ENCODE measurements at regions not wholly inside any gene's neighbourhood (a gene's known extent, or its start where the extent isn't known, plus 50 kb on each side); places are given as distances from the start of the nearest gene placed in this dataset.

- no peak for TF ChIP-seq ZBTB33 (IDR thresholded peaks at IDR 0.05; ENCODE audit: extremely low read depth, insufficient replicate concordance, low read length)
- no peak for TF ChIP-seq EZH2 (IDR thresholded peaks at IDR 0.05)
- TF ChIP-seq ATF3 (IDR thresholded peaks at IDR 0.05): no peak
- TF ChIP-seq ZFX (IDR thresholded peaks at IDR 0.05): no peak
These were observed 109.6 kb downstream of the TMEM130 start (continued) for GRCh38 chr7:98760201-98760651.

GRCh38 chr7:98761225-98761624 is 108.6 kb downstream of the TMEM130 start:
- no peaks in the 10 kb centered on the region for H3K27me3 ChIP-seq (ENCODE audit: insufficient read depth, low read length)
- RAD21 ChIA-PET (ENCODE audit: low non-redundant PET in 1 of 2, low total read pairs in 2 of 2, uncharacterized antibody in 2 of 2, unreplicated experiment in 2 of 2): no interaction called here
- CTCF ChIA-PET: interaction anchor here (2.0 kb wide), 1 partner anchor 16 kb away, joined by 9 read pairs; no protein-coding TSS in a partner anchor
- DNase-seq (ENCODE audit: low read depth, low spot score): no peak
- no peak overlapping the region for H3K27ac ChIP-seq (ENCODE audit: low read depth, low read length)
- no peaks in the 10 kb centered on the region for H3K9me2 ChIP-seq (ENCODE audit: insufficient read depth)
- TF ChIP-seq SP1 (IDR thresholded peaks at IDR 0.05; ENCODE audit: low read depth): no peak
- TF ChIP-seq POLR2AphosphoS5 (IDR thresholded peaks at IDR 0.05; ENCODE audit: low read depth, low read length): no peak
- TF ChIP-seq CEBPB (IDR thresholded peaks at IDR 0.05; ENCODE audit: low read depth): no peak
- TF ChIP-seq FOSL1 (IDR thresholded peaks at IDR 0.05; ENCODE audit: low read depth): no peak
- no peak for TF ChIP-seq POLR2A (IDR thresholded peaks at IDR 0.05; ENCODE audit: borderline replicate concordance, extremely low read depth, insufficient read depth, insufficient read length)
- TF ChIP-seq SRF (IDR thresholded peaks at IDR 0.05; ENCODE audit: low read depth): no peak
- TF ChIP-seq CTCF (IDR thresholded peaks at IDR 0.05 in 2 of 3, conservative IDR thresholded peaks at IDR 0.05 in 1 of 3; ENCODE audit: borderline replicate concordance in 1 of 3, insufficient read depth in 1 of 3, low read depth in 2 of 3, low read length in 2 of 3): no peak
- TF ChIP-seq EGR1 (IDR thresholded peaks at IDR 0.05; ENCODE audit: low read depth): no peak
- no peak for TF ChIP-seq JUND (IDR thresholded peaks at IDR 0.05)
- no peak for TF ChIP-seq ZNF274 (IDR thresholded peaks at IDR 0.05; ENCODE audit: low read depth, low read length)
- no peak for TF ChIP-seq EZH2 (IDR thresholded peaks at IDR 0.05)
- no peak for TF ChIP-seq MAX (IDR thresholded peaks at IDR 0.05)
- no peak for TF ChIP-seq ELF1 (IDR thresholded peaks at IDR 0.05; ENCODE audit: borderline replicate concordance, low read depth)
- TF ChIP-seq CBX3 (IDR thresholded peaks at IDR 0.05; ENCODE audit: low read depth): no peak
- TF ChIP-seq ZFX (IDR thresholded peaks at IDR 0.05): no peak
- TF ChIP-seq REST (IDR thresholded peaks at IDR 0.05; ENCODE audit: low read depth): no peak
- no peak overlapping the region for H3K9ac ChIP-seq (ENCODE audit: low read length)
- no peaks in the 10 kb centered on the region for H4K20me1 ChIP-seq (ENCODE audit: insufficient read depth)
- H2AFZ ChIP-seq (ENCODE audit: low read depth, low read length, poor library complexity, severe bottlenecking): no peak overlapping the region
- no peak overlapping the region for H3K4me3 ChIP-seq (replicated peaks in 1 of 2; ENCODE audit: low read depth in 1 of 2, low read length in 2 of 2)
- intact Hi-C loops (cut with micrococcal nuclease): no loop called here
- POLR2A ChIA-PET: no interaction called here
- H3K36me3 ChIP-seq (ENCODE audit: control insufficient read depth in 1 of 2, insufficient read depth in 2 of 2, low read length in 2 of 2): no peaks in the 10 kb centered on the region
- BruUV-seq (replicated peaks): no TSS peak
- no peak for ATAC-seq
- peaks cover 0 to 5% of the 10 kb centered on the region in 2 experiments; a peak in 1 of 4 replicates for H3K9me3 ChIP-seq (ENCODE audit: control insufficient read depth in 1 of 2, insufficient read depth in 1 of 2, low read depth in 1 of 2, low read length in 2 of 2)
- no peaks in the 10 kb centered on the region for H3K79me2 ChIP-seq (ENCODE audit: insufficient read depth, low read length)
- H3K4me1 ChIP-seq (ENCODE audit: control insufficient read depth in 1 of 2, insufficient read depth in 2 of 2, low read length in 2 of 2): no peaks in the 10 kb centered on the region
- no peak overlapping the region for H3K4me2 ChIP-seq (ENCODE audit: low read length)

Measured in HCT116 (cell line).